HUES64 (cell line): ENCODE measurements at regions not wholly inside any gene's neighbourhood (a gene's known extent, or its start where the extent isn't known, plus 50 kb on each side); places are given as distances from the start of the nearest gene placed in this dataset.
"Not testable (repeated sequence)": the region's sequence is repeated elsewhere in the genome, so short reads cannot be mapped to it uniquely, and the experiment has no call there.

Experiments used
- H3K27ac ChIP-seq: 2 replicates; pipeline ENCODE4 v1.7.0; 2013; ENCODE audit warnings: low read depth, low read length, inconsistent platforms
- H3K27me3 ChIP-seq: 2 replicates; pipeline ENCODE4 v1.6.1; 2013; ENCODE audit warnings: mild to moderate bottlenecking, low read length; ENCODE audit not compliant: insufficient read depth
- H3K36me3 ChIP-seq: 2 replicates; pipeline ENCODE4 v1.6.1; 2013; ENCODE audit warnings: mild to moderate bottlenecking, low read length; ENCODE audit not compliant: insufficient read depth
- H3K4me1 ChIP-seq: 2 replicates; pipeline ENCODE4 v1.6.1; 2013; ENCODE audit warnings: mild to moderate bottlenecking, low read length, moderate library complexity; ENCODE audit not compliant: insufficient read depth
- H3K4me3 ChIP-seq: 2 replicates; pipeline ENCODE4 v1.5.1; 2013; ENCODE audit warnings: mild to moderate bottlenecking, low read length, moderate library complexity
- H3K9ac ChIP-seq: 2 replicates; pipeline ENCODE4 v1.6.1; 2013; ENCODE audit warnings: mild to moderate bottlenecking, low read depth, low read length
- H3K9me3 ChIP-seq: 2 replicates; pipeline ENCODE4 v1.6.1; 2013; ENCODE audit warnings: low read depth, low read length; ENCODE audit not compliant: insufficient read depth
- WGBS: fragments of 150-250, 120-280 bp; methylation state at CpG from one replicate; pipeline ENCODE4 v1.1.7; 2013; ENCODE audit warnings: missing lambda C conversion rate; 5-methylcytosine and 5-hydroxymethylcytosine counted together

- WGBS = over 99% methylated on average over 3 of the region's 3 CpGs
- Histone ChIP-seq H3K36me3 (no peaks in the 10 kb centered on the region), H3K9ac (no peak overlapping the region), H3K4me1 (peaks cover 4% of the 10 kb centered on the region), H3K9me3 (no peaks in the 10 kb centered on the region), H3K27me3 (no peaks in the 10 kb centered on the region), H3K4me3 (no peak overlapping the region), H3K27ac (no peak overlapping the region)
These were observed 369.3 kb upstream of the ATP11B start for GRCh38 chr3:182424006-182424405.

GRCh38 chr3:182425926-182426718, 367.2 kb upstream of the ATP11B start:
- 33% methylated on average over 27 of the region's 32 CpGs for WGBS
- peak overlapping the region; percentile 41 for H3K4me3 ChIP-seq
- not testable (repeated sequence) for H3K27ac ChIP-seq, H3K36me3 ChIP-seq, H3K9ac ChIP-seq, H3K9me3 ChIP-seq, H3K27me3 ChIP-seq, H3K4me1 ChIP-seq

GRCh38 chr3:182431972-182432371, 361.3 kb upstream of the ATP11B start:
- H3K9ac ChIP-seq, H3K27ac ChIP-seq, H3K4me1 ChIP-seq, H3K27me3 ChIP-seq, H3K4me3 ChIP-seq, H3K36me3 ChIP-seq, H3K9me3 ChIP-seq: not testable (repeated sequence)
- WGBS = 94% methylated on average over 3 of the region's 6 CpGs

- no peak overlapping the region for H3K9ac ChIP-seq
- H3K4me1 ChIP-seq = no peaks in the 10 kb centered on the region
- H3K36me3 ChIP-seq = no peaks in the 10 kb centered on the region
- H3K9me3 ChIP-seq = no peaks in the 10 kb centered on the region
- H3K27ac ChIP-seq = no peak overlapping the region
- no peaks in the 10 kb centered on the region for H3K27me3 ChIP-seq
- 91% methylated on average over 1 of the region's 1 CpG for WGBS
- no peak overlapping the region for H3K4me3 ChIP-seq
These were observed 357.4 kb upstream of the ATP11B start for GRCh38 chr3:182435860-182436259.

GRCh38 chr3:182436547-182436946, 356.8 kb upstream of the ATP11B start:
- H3K9me3 ChIP-seq = no peaks in the 10 kb centered on the region
- WGBS = 89% methylated on average over 6 of the region's 6 CpGs
- H3K27ac ChIP-seq = no peak overlapping the region
- H3K9ac ChIP-seq = no peak overlapping the region
- H3K27me3 ChIP-seq = no peaks in the 10 kb centered on the region
- H3K36me3 ChIP-seq = no peaks in the 10 kb centered on the region
- H3K4me3 ChIP-seq = no peak overlapping the region
- no peaks in the 10 kb centered on the region for H3K4me1 ChIP-seq

GRCh38 chr3:182438398-182438797, 354.9 kb upstream of the ATP11B start:
- no peak overlapping the region for H3K4me3 ChIP-seq
- H3K4me1 ChIP-seq = no peaks in the 10 kb centered on the region
- no peaks in the 10 kb centered on the region for H3K36me3 ChIP-seq
- 100% methylated on average over 1 of the region's 1 CpG for WGBS
- H3K27ac ChIP-seq = no peak overlapping the region
- no peak overlapping the region for H3K9ac ChIP-seq
- H3K9me3 ChIP-seq = no peaks in the 10 kb centered on the region
- no peaks in the 10 kb centered on the region for H3K27me3 ChIP-seq

GRCh38 chr3:182440101-182440500, 353.2 kb upstream of the ATP11B start:
- Histone ChIP-seq H3K4me1 (no peaks in the 10 kb centered on the region), H3K27me3 (no peaks in the 10 kb centered on the region), H3K36me3 (no peaks in the 10 kb centered on the region), H3K9me3 (no peaks in the 10 kb centered on the region), H3K9ac (no peak overlapping the region), H3K27ac (no peak overlapping the region), H3K4me3 (no peak overlapping the region)

- Histone ChIP-seq H3K27ac (no peak overlapping the region), H3K9ac (no peak overlapping the region), H3K9me3 (no peaks in the 10 kb centered on the region), H3K27me3 (no peaks in the 10 kb centered on the region), H3K4me3 (no peak overlapping the region), H3K36me3 (no peaks in the 10 kb centered on the region), H3K4me1 (peaks cover under 1% of the 10 kb centered on the region; the same call in 1 of the 2 replicates)
- WGBS = 81% methylated on average over 5 of the region's 5 CpGs
These were observed 347.7 kb upstream of the ATP11B start for GRCh38 chr3:182445576-182445975.

- no peaks in the 10 kb centered on the region for H3K27me3 ChIP-seq
- H3K36me3 ChIP-seq = no peaks in the 10 kb centered on the region
- peaks cover 21% of the 10 kb centered on the region for H3K4me1 ChIP-seq
- peaks cover 4% of the 10 kb centered on the region; the same call in 1 of the 2 replicates for H3K9me3 ChIP-seq
- H3K9ac ChIP-seq = peak overlapping the region; percentile 9; the same call in 1 of the 2 replicates
- H3K4me3 ChIP-seq = no peak overlapping the region
- WGBS = 80% methylated on average over 6 of the region's 6 CpGs
- peak overlapping the region; percentile 6; the same call in 1 of the 2 replicates for H3K27ac ChIP-seq
These were observed 342.1 kb upstream of the ATP11B start for GRCh38 chr3:182450942-182451787.

- H3K36me3 ChIP-seq = no peaks in the 10 kb centered on the region
- H3K9ac ChIP-seq = no peak overlapping the region
- peak overlapping the region; percentile 21; the same call in 1 of the 2 replicates for H3K27ac ChIP-seq
- H3K9me3 ChIP-seq = peaks cover 4% of the 10 kb centered on the region
- H3K4me1 ChIP-seq = peaks cover 21% of the 10 kb centered on the region
- WGBS = 75% methylated on average over 2 of the region's 2 CpGs
- no peaks in the 10 kb centered on the region for H3K27me3 ChIP-seq
- no peak overlapping the region for H3K4me3 ChIP-seq
These were observed 341.4 kb upstream of the ATP11B start for GRCh38 chr3:182451871-182452270.

- H3K27me3 ChIP-seq = no peaks in the 10 kb centered on the region
- no peaks in the 10 kb centered on the region for H3K36me3 ChIP-seq
- H3K4me3 ChIP-seq = no peak overlapping the region
- H3K9ac ChIP-seq = no peak overlapping the region
- H3K27ac ChIP-seq = no peak overlapping the region
- peaks cover 21% of the 10 kb centered on the region for H3K4me1 ChIP-seq
- 95% methylated on average over 3 of the region's 3 CpGs for WGBS
- H3K9me3 ChIP-seq = peaks cover 4% of the 10 kb centered on the region
These were observed 338.3 kb upstream of the ATP11B start for GRCh38 chr3:182455011-182455410.
